22Rv1 (cell line): ENCODE measurements at regions not wholly inside any gene's neighbourhood (a gene's known extent, or its start where the extent isn't known, plus 50 kb on each side); places are given as distances from the start of the nearest gene placed in this dataset.
"Not testable (repeated sequence)": the region's sequence is repeated elsewhere in the genome, so short reads cannot be mapped to it uniquely, and the experiment has no call there.

Experiments used
- H3K27ac ChIP-seq: fragments of 450-650 bp; 2 replicates; pipeline ENCODE4 v1.5.1; 2017
- CTCF ChIP-seq: fragments of 450-650 bp; IDR thresholded peaks from 2 replicates; pipeline ENCODE4 v1.5.1; 2017; ENCODE audit warnings: mild to moderate bottlenecking
- ZFX ChIP-seq: fragments of 450-650 bp; IDR thresholded peaks from 2 replicates; pipeline ENCODE4 v1.6.1; 2017; ENCODE audit warnings: antibody characterized with exemption, borderline replicate concordance

- H3K27ac ChIP-seq, result no peak overlapping the region
- TF ChIP-seq CTCF (no peak), ZFX (no peak)
Observed at GRCh38 chr11:19628018-19628417, 84.6 kb upstream of the NAV2 start.

DNA sequence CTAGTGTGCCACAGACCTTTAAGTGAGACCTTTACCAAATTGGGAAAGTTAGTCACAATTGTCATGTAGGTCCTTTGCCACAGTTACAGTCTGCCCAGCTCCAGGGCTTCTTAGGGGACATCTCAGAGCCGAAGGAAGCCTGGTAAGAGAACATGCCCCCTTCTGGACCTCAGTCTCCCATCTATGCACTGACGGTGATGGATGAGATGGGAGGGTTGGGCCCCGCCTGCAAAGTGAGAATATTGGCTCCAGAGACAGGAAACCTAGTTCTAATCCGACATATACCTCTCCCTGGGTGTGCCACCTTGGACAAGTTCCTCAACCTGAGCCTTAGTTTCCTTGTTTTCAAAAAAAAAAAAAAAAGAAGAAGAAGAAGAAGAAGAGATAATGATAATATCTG lies 85.1 kb upstream of the NAV2 start:
- no peak overlapping the region for H3K27ac ChIP-seq
- TF ChIP-seq ZFX (no peak), CTCF (no peak)

GRCh38 chr11:19625438-19625837 lies 87.2 kb upstream of the NAV2 start:
- no peak overlapping the region for H3K27ac ChIP-seq
- no peak for TF ChIP-seq ZFX
- no peak for TF ChIP-seq CTCF

DNA sequence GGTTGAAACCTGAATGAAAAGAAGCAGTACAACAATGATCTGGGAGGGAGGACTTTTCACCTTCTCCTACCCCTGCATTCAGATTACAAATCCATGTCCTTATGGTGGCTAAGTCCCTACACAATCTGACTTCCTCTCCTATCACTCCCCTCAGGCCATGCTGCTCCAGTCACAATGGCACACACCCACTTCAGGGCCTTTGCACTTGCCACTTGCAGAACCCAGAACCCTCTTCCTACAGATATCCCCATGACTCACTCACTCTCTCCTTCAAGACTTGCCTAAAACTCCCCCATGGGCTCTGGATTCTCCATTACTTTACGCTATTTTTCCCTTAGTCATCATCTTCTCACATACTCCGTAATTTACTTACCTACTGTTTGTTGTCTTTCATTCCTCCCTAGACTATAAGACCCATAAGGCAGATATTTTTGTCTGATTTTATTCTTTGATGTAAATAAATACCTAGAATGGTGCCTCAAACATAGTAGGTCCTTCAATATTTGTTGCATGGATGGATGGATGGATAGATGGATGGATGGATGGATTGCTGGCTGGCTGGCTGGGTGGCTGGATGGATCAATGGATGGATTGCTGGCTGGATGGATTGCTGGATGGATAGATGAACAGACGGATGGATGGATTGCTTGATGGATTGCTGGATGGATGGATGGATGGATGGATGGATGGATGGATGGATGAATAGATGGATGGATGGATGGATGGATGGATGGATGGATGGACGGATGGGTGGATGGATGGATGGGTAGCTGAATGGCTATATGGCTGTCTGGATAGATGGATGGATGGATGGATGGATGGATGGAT lies 94.7 kb upstream of the NAV2 start:
- no peak for TF ChIP-seq ZFX
- no peak for TF ChIP-seq CTCF

GRCh38 chr11:19615341-19616183 lies 97.1 kb upstream of the NAV2 start:
- H3K27ac ChIP-seq, result no peak overlapping the region
- TF ChIP-seq ZFX, result no peak
- TF ChIP-seq CTCF, result no peak

More for the DNA sequence above, 94.7 kb upstream of the NAV2 start:
- no peak overlapping the region for H3K27ac ChIP-seq

DNA sequence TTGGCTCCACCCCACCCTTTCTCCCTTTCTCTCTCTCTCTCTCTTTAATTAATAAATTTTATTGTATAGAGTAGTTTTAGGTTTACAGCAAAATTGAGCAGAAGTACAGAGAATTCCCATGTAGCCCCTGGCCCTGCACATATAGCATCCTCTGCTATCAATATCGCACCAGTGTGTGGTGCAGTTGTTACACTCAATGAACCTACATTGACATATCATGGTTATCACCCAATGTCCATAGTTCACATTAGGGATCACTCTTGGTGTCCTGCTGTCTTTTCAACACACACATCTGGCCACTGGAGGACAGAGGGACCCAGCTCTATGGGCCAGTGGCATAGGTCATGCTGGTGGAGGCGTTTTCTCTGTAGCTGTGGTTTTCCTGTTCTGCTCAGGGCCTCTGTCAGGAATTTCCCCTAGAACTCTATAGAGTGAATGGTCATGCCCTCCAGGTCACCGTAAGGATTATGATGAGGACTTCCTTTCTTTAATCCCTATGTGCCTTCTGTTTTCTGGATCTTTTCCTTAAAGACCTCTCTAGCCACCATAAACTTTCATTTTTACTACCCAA lies 98.2 kb upstream of the NAV2 start:
- TF ChIP-seq CTCF, result no peak
- no peak for TF ChIP-seq ZFX
- no peak overlapping the region for H3K27ac ChIP-seq

GRCh38 chr11:19612025-19612424 lies 100.6 kb upstream of the NAV2 start:
- not testable (repeated sequence) for H3K27ac ChIP-seq
